GM20000 (cell line): ENCODE measurements at regions not wholly inside any gene's neighbourhood (a gene's known extent, or its start where the extent isn't known, plus 50 kb on each side); places are given as distances from the start of the nearest gene placed in this dataset.

Experiments used
- DNase-seq: peaks from one replicate; pipeline ENCODE4 v3.0.0; 2012; ENCODE audit warnings: low spot score
- CTCF ChIP-seq: IDR thresholded peaks from 2 replicates; pipeline ENCODE4 v1.5.1; 2012; ENCODE audit warnings: mild to moderate bottlenecking, control low read depth; ENCODE audit errors: extremely low read depth, missing control alignments

GRCh38 chr1:69244211-69244610 lies 323.5 kb upstream of the LRRC7 start:
- TF ChIP-seq CTCF: no peak

DNA sequence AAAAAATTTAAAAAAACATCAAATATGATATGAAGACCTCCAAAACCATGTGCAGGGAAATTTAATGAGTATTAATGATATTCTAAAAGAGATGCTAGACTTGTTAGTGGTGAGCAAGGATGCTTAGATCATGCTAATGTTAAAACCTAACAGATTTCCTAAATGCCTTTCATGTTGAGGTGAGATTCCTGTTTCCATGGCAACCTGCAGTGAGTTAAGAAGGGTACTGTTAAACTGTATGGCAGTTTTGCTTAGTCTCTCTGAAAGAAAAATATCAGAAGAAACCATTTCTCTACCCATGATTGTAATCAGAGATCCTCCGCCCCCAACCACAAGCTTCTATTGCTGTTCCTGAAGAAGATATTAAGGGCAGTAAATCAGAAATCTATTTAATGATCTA lies 321.6 kb upstream of the LRRC7 start:
- DNase-seq: no peak

More at GRCh38 chr1:69244211-69244610, 323.5 kb upstream of the LRRC7 start:
- no peak for DNase-seq

GRCh38 chr1:69246710-69247109 lies 321.0 kb upstream of the LRRC7 start:
- TF ChIP-seq CTCF: no peak
- DNase-seq: no peak

More for the DNA sequence above, 321.6 kb upstream of the LRRC7 start:
- no peak for TF ChIP-seq CTCF

DNA sequence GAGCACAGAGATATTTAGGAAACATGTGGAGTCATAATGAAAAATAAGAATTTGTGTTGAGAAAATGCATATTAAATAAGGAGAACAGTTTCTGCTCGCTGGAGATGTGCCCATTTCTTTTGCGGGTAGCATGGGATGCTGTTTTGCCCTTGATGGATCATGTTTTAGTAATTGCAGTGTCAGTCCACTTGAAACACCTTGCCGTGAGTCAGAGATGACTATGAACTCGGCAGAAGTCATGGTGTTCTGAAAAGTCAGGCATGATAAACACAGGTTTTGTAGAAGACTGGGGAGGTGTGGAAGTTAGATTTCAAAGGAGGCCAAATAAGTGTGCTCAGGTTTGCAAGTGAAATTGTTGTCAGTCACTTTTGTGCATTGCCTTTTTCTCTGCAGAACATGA lies 315.0 kb upstream of the LRRC7 start:
- DNase-seq: no peak
- TF ChIP-seq CTCF: no peak

- no peak for TF ChIP-seq CTCF
Measured at GRCh38 chr1:69256036-69256435, 311.7 kb upstream of the LRRC7 start.

DNA sequence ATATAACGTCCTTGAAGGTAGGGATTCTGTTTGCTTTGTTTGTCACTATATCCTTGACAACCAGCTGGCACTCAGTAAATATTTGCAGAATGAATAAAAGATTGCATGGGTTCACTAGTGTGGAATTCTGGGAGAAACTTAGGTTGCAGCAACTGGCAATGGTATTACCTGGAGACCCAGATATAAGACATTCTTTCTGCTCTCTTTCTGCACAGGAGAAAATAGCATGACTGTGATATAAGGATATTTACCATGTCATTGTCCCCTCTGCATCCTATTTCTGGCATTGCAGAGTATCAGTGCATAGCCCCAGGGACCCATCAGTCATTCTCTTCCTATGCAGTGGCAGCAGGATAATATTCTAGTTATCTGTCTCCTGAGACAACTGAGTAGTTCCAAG lies 308.9 kb upstream of the LRRC7 start:
- TF ChIP-seq CTCF: no peak
- DNase-seq: no peak

More at GRCh38 chr1:69256036-69256435, 311.7 kb upstream of the LRRC7 start:
- no peak for DNase-seq

GRCh38 chr1:69263921-69264391 lies 303.8 kb upstream of the LRRC7 start:
- TF ChIP-seq CTCF: no peak
- no peak for DNase-seq
